ENCODE measurements at regions not wholly inside any gene's neighbourhood (a gene's known extent, or its start where the extent isn't known, plus 50 kb on each side); places are given as distances from the start of the nearest gene placed in this dataset.

- H2BK15ac ChIP-seq (ENCODE audit: low read length): no peak overlapping the region
- no peaks in the 10 kb centered on the region for H3K79me1 ChIP-seq (ENCODE audit: low read depth, low read length)
- H3K27ac ChIP-seq (replicated peaks; ENCODE audit: low read length): no peak overlapping the region
- H3K9ac ChIP-seq (ENCODE audit: low read depth, low read length, poor library complexity): no peak overlapping the region
- H3K4me1 ChIP-seq (ENCODE audit: control insufficient read depth in 2 of 2, insufficient read depth in 1 of 2, low read depth in 1 of 2, low read length in 2 of 2): no peaks in the 10 kb centered on the region
- no peak overlapping the region for H2BK12ac ChIP-seq (ENCODE audit: low read length)
- WGBS, 2 donors (ENCODE audit: extremely low coverage in 2 of 2, insufficient read length in 2 of 2, insufficient replicate concordance in 1 of 2): no CpG with 5 or more reads among the region's 3 CpGs
- H3K18ac ChIP-seq (ENCODE audit: low read length): no peak overlapping the region
- H3K36me3 ChIP-seq (replicated peaks in 1 of 2; ENCODE audit: control insufficient read depth in 2 of 2, insufficient read depth in 2 of 2, low read length in 2 of 2): peaks cover 1 to 13% of the 10 kb centered on the region in 2 donors
- no peak overlapping the region for H2AFZ ChIP-seq (ENCODE audit: low read length)
- no peak overlapping the region for H2AK5ac ChIP-seq (ENCODE audit: low read depth, low read length)
- no peak overlapping the region for H3K4me3 ChIP-seq (ENCODE audit: low read length in 2 of 2)
- H3K4me2 ChIP-seq (ENCODE audit: insufficient read depth, low read length, poor library complexity, severe bottlenecking): no peak overlapping the region
- H3K27me3 ChIP-seq (ENCODE audit: control insufficient read depth in 3 of 3, insufficient read depth in 3 of 3, low read depth in 1 of 3, low read length in 3 of 3): no peaks in the 10 kb centered on the region
- peaks cover 9 to 21% of the 10 kb centered on the region in 2 donors for H3K9me3 ChIP-seq (replicated peaks in 1 of 2; ENCODE audit: control insufficient read depth in 2 of 2, insufficient read depth in 1 of 2, low read depth in 1 of 2, low read length in 2 of 2)
- no peak overlapping the region for H3K23ac ChIP-seq (ENCODE audit: low read depth, low read length, poor library complexity)
- H3K14ac ChIP-seq (ENCODE audit: low read length): no peak overlapping the region
- no peak overlapping the region for H2BK5ac ChIP-seq (ENCODE audit: low read length)
- H3K4ac ChIP-seq (ENCODE audit: low read length): no peak overlapping the region
- no peak overlapping the region for H4K91ac ChIP-seq (ENCODE audit: low read depth, low read length, poor library complexity)
- no peak overlapping the region for H2BK120ac ChIP-seq (ENCODE audit: low read depth, low read length)
- no peak overlapping the region for H4K8ac ChIP-seq (ENCODE audit: low read depth, low read length)
- DNase-seq (ENCODE audit: low spot score): no peak
These were observed 80.8 kb upstream of the METRNL start for GRCh38 chr17:82998637-82999036.

GRCh38 chr17:83000738-83001137, 78.7 kb upstream of the METRNL start:
- no peak for DNase-seq (ENCODE audit: low spot score)
- Histone ChIP-seq H3K79me1 (ENCODE audit: low read depth, low read length) (no peaks in the 10 kb centered on the region), H2BK12ac (ENCODE audit: low read length) (no peak overlapping the region), H3K4me1 (ENCODE audit: control insufficient read depth in 2 of 2, insufficient read depth in 1 of 2, low read depth in 1 of 2, low read length in 2 of 2) (no peaks in the 10 kb centered on the region), H2BK5ac (ENCODE audit: low read length) (no peak overlapping the region), H3K4ac (ENCODE audit: low read length) (no peak overlapping the region), H3K14ac (ENCODE audit: low read length) (no peak overlapping the region), H3K23ac (ENCODE audit: low read depth, low read length, poor library complexity) (no peak overlapping the region), H3K27me3 (ENCODE audit: control insufficient read depth in 3 of 3, insufficient read depth in 3 of 3, low read depth in 1 of 3, low read length in 3 of 3) (no peaks in the 10 kb centered on the region), H3K18ac (ENCODE audit: low read length) (no peak overlapping the region), H2BK15ac (ENCODE audit: low read length) (no peak overlapping the region), H4K91ac (ENCODE audit: low read depth, low read length, poor library complexity) (no peak overlapping the region), H3K36me3 (replicated peaks in 1 of 2; ENCODE audit: control insufficient read depth in 2 of 2, insufficient read depth in 2 of 2, low read length in 2 of 2) (peaks cover 4 to 23% of the 10 kb centered on the region in 2 donors), H4K8ac (ENCODE audit: low read depth, low read length) (no peak overlapping the region), H3K9ac (ENCODE audit: low read depth, low read length, poor library complexity) (no peak overlapping the region), H3K4me3 (ENCODE audit: low read length in 2 of 2) (no peak overlapping the region), H3K9me3 (replicated peaks in 1 of 2; ENCODE audit: control insufficient read depth in 2 of 2, insufficient read depth in 1 of 2, low read depth in 1 of 2, low read length in 2 of 2) (peaks cover 12 to 28% of the 10 kb centered on the region in 2 donors), H2AFZ (ENCODE audit: low read length) (no peak overlapping the region), H2BK120ac (ENCODE audit: low read depth, low read length) (no peak overlapping the region), H3K4me2 (ENCODE audit: insufficient read depth, low read length, poor library complexity, severe bottlenecking) (no peak overlapping the region), H3K27ac (replicated peaks; ENCODE audit: low read length) (no peak overlapping the region), H2AK5ac (ENCODE audit: low read depth, low read length) (no peak overlapping the region)
- WGBS, 2 donors (ENCODE audit: extremely low coverage in 2 of 2, insufficient read length in 2 of 2, insufficient replicate concordance in 1 of 2): no CpG with 5 or more reads among the region's 6 CpGs

GRCh38 chr17:83002118-83002805, 77.1 kb upstream of the METRNL start:
- H3K18ac ChIP-seq (ENCODE audit: low read length): no peak overlapping the region
- no peak overlapping the region for H2AK5ac ChIP-seq (ENCODE audit: low read depth, low read length)
- no peak overlapping the region for H3K4ac ChIP-seq (ENCODE audit: low read length)
- H3K23ac ChIP-seq (ENCODE audit: low read depth, low read length, poor library complexity): no peak overlapping the region
- H2BK120ac ChIP-seq (ENCODE audit: low read depth, low read length): no peak overlapping the region
- no peak overlapping the region for H4K8ac ChIP-seq (ENCODE audit: low read depth, low read length)
- H3K79me1 ChIP-seq (ENCODE audit: low read depth, low read length): no peaks in the 10 kb centered on the region
- H3K9ac ChIP-seq (ENCODE audit: low read depth, low read length, poor library complexity): peak overlapping the region; percentile 21
- peaks cover 12 to 25% of the 10 kb centered on the region in 2 donors for H3K9me3 ChIP-seq (replicated peaks in 1 of 2; ENCODE audit: control insufficient read depth in 2 of 2, insufficient read depth in 1 of 2, low read depth in 1 of 2, low read length in 2 of 2)
- DNase-seq (ENCODE audit: low spot score): no peak
- no peak overlapping the region for H3K4me3 ChIP-seq (ENCODE audit: low read length in 2 of 2)
- no CpG with 5 or more reads among the region's 33 CpGs for WGBS, 2 donors (ENCODE audit: extremely low coverage in 2 of 2, insufficient read length in 2 of 2, insufficient replicate concordance in 1 of 2)
- H3K4me2 ChIP-seq (ENCODE audit: insufficient read depth, low read length, poor library complexity, severe bottlenecking): no peak overlapping the region
- H3K36me3 ChIP-seq (replicated peaks in 1 of 2; ENCODE audit: control insufficient read depth in 2 of 2, insufficient read depth in 2 of 2, low read length in 2 of 2): peaks cover 4 to 26% of the 10 kb centered on the region in 2 donors
- H2BK5ac ChIP-seq (ENCODE audit: low read length): no peak overlapping the region
- H2BK12ac ChIP-seq (ENCODE audit: low read length): no peak overlapping the region
- H3K14ac ChIP-seq (ENCODE audit: low read length): no peak overlapping the region
- no peaks in the 10 kb centered on the region for H3K27me3 ChIP-seq (ENCODE audit: control insufficient read depth in 3 of 3, insufficient read depth in 3 of 3, low read depth in 1 of 3, low read length in 3 of 3)
- H2BK15ac ChIP-seq (ENCODE audit: low read length): no peak overlapping the region
- H4K91ac ChIP-seq (ENCODE audit: low read depth, low read length, poor library complexity): no peak overlapping the region
- no peak overlapping the region for H3K27ac ChIP-seq (replicated peaks; ENCODE audit: low read length)
- H3K4me1 ChIP-seq (ENCODE audit: control insufficient read depth in 2 of 2, insufficient read depth in 1 of 2, low read depth in 1 of 2, low read length in 2 of 2): no peaks in the 10 kb centered on the region
- H2AFZ ChIP-seq (ENCODE audit: low read length): no peak overlapping the region

- H2AK5ac ChIP-seq (ENCODE audit: low read depth, low read length): no peak overlapping the region
- DNase-seq (ENCODE audit: low spot score): no peak
- no peak overlapping the region for H3K27ac ChIP-seq (replicated peaks; ENCODE audit: low read length)
- H3K18ac ChIP-seq (ENCODE audit: low read length): no peak overlapping the region
- H3K9ac ChIP-seq (ENCODE audit: low read depth, low read length, poor library complexity): no peak overlapping the region
- H3K79me1 ChIP-seq (ENCODE audit: low read depth, low read length): no peaks in the 10 kb centered on the region
- no peak overlapping the region for H2AFZ ChIP-seq (ENCODE audit: low read length)
- peak overlapping the region in 1 of 2 donors; percentile 53 for H3K4me3 ChIP-seq (ENCODE audit: low read length in 2 of 2)
- H2BK15ac ChIP-seq (ENCODE audit: low read length): no peak overlapping the region
- no peak overlapping the region for H4K91ac ChIP-seq (ENCODE audit: low read depth, low read length, poor library complexity)
- H3K27me3 ChIP-seq (ENCODE audit: control insufficient read depth in 3 of 3, insufficient read depth in 3 of 3, low read depth in 1 of 3, low read length in 3 of 3): no peaks in the 10 kb centered on the region
- H3K36me3 ChIP-seq (replicated peaks in 1 of 2; ENCODE audit: control insufficient read depth in 2 of 2, insufficient read depth in 2 of 2, low read length in 2 of 2): peaks cover 3 to 26% of the 10 kb centered on the region in 2 donors
- no peak overlapping the region for H4K8ac ChIP-seq (ENCODE audit: low read depth, low read length)
- H3K4ac ChIP-seq (ENCODE audit: low read length): no peak overlapping the region
- H2BK120ac ChIP-seq (ENCODE audit: low read depth, low read length): no peak overlapping the region
- no peak overlapping the region for H2BK12ac ChIP-seq (ENCODE audit: low read length)
- peaks cover 11 to 12% of the 10 kb centered on the region in 2 donors for H3K9me3 ChIP-seq (replicated peaks in 1 of 2; ENCODE audit: control insufficient read depth in 2 of 2, insufficient read depth in 1 of 2, low read depth in 1 of 2, low read length in 2 of 2)
- no peak overlapping the region for H3K14ac ChIP-seq (ENCODE audit: low read length)
- no peak overlapping the region for H3K4me2 ChIP-seq (ENCODE audit: insufficient read depth, low read length, poor library complexity, severe bottlenecking)
- no peaks in the 10 kb centered on the region for H3K4me1 ChIP-seq (ENCODE audit: control insufficient read depth in 2 of 2, insufficient read depth in 1 of 2, low read depth in 1 of 2, low read length in 2 of 2)
- no CpG with 5 or more reads among the region's 29 CpGs for WGBS, 2 donors (ENCODE audit: extremely low coverage in 2 of 2, insufficient read length in 2 of 2, insufficient replicate concordance in 1 of 2)
- no peak overlapping the region for H2BK5ac ChIP-seq (ENCODE audit: low read length)
- no peak overlapping the region for H3K23ac ChIP-seq (ENCODE audit: low read depth, low read length, poor library complexity)
These were observed 74.5 kb upstream of the METRNL start for GRCh38 chr17:83004791-83005380.
